IPS DF 6.9 (cell line): ENCODE measurements at regions not wholly inside any gene's neighbourhood (a gene's known extent, or its start where the extent isn't known, plus 50 kb on each side); places are given as distances from the start of the nearest gene placed in this dataset.
A peak's percentile ranks its signal among the peaks of the same experiment; 100 is the strongest.
"Not testable (repeated sequence)": the region's sequence is repeated elsewhere in the genome, so short reads cannot be mapped to it uniquely, and the experiment has no call there.

Source experiments
- DNase-seq: peaks from one replicate; pipeline ENCODE4 v3.0.0-alpha.2; 2013; ENCODE audit warnings: low read depth, low spot score
- H3K27ac ChIP-seq: one replicate; pipeline ENCODE4 v1.5.1; 2013; ENCODE audit warnings: low read length, control low read depth
- H3K27me3 ChIP-seq: 2 replicates; pipeline ENCODE4 v1.6.1; 2013; ENCODE audit warnings: mild to moderate bottlenecking, low read length; ENCODE audit not compliant: control insufficient read depth, insufficient read depth
- H3K36me3 ChIP-seq: 2 replicates; pipeline ENCODE4 v1.6.1; 2013; ENCODE audit warnings: low read length; ENCODE audit not compliant: control insufficient read depth, insufficient read depth
- H3K4me1 ChIP-seq: 2 replicates; pipeline ENCODE4 v1.6.1; 2013; ENCODE audit warnings: low read length; ENCODE audit not compliant: control insufficient read depth, insufficient read depth
- H3K4me3 ChIP-seq: 2 replicates; pipeline ENCODE4 v1.5.1; 2013; ENCODE audit warnings: mild to moderate bottlenecking, low read length
- H3K9me3 ChIP-seq: 2 replicates; pipeline ENCODE4 v1.6.1; 2013; ENCODE audit warnings: low read length, inconsistent platforms; ENCODE audit not compliant: control insufficient read depth, insufficient read depth
- WGBS: extraction: QIAGEN DNeasy Blood & Tissue Kit; methylation state at CpG from one replicate; pipeline ENCODE4 v1.1.7; 2013; ENCODE audit warnings: mixed read lengths, missing lambda C conversion rate; ENCODE audit not compliant: insufficient read length, insufficient coverage; 5-methylcytosine and 5-hydroxymethylcytosine counted together

DNA sequence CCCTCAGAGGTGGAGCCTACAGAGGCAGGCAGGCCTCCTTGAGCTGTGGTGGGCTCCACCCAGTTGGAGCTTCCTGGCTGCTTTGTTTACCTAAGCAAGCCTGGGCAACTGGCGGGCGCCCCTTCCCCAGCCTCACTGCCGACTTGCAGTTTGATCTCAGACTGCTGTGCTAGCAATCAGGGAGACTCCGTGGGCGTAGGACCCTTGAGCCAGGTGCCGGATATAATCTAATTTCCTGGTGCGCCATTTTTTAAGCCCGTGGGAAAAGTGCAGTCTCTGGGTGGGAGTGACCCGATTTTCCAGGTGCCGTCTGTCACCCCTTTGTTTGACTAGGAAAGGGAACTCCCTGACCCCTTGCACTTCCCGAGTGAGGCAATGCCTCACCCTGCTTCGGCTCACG is 769.1 kb upstream of the SEMA6A start:
- H3K9me3 ChIP-seq, H3K4me3 ChIP-seq, H3K4me1 ChIP-seq, H3K27ac ChIP-seq, H3K27me3 ChIP-seq, H3K36me3 ChIP-seq, DNase-seq: not testable (repeated sequence)
- WGBS = no CpG with 5 or more reads among the region's 13 CpGs

- WGBS = no CpG with 5 or more reads among the region's 4 CpGs
- Histone ChIP-seq H3K9me3 (no peaks in the 10 kb centered on the region), H3K4me3 (no peak overlapping the region), H3K27ac (no peak overlapping the region), H3K4me1 (no peaks in the 10 kb centered on the region), H3K27me3 (no peaks in the 10 kb centered on the region), H3K36me3 (no peaks in the 10 kb centered on the region)
- no peak for DNase-seq
Measured at GRCh38 chr5:117337064-117337749, 762.6 kb upstream of the SEMA6A start.

DNA sequence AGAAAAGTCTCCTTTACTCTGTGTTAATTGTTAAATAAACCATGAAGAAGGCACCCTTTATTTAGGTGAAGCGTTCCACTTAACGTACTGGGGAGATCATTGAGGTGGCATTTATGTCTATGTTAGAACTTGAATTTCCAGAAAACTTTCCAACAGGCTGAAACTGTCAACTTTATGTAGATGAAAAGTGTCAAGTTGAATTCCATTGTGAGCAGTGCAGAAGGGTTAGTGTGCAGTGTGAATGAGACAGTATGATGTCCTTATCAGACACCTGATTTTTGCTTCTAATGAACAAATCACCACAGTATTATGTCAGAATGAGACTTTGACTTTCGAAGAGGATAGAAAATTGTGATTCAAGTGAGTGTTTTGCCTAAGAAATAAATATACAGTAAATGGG is 761.6 kb upstream of the SEMA6A start:
- no peaks in the 10 kb centered on the region for H3K27me3 ChIP-seq
- H3K9me3 ChIP-seq = no peaks in the 10 kb centered on the region
- H3K36me3 ChIP-seq = no peaks in the 10 kb centered on the region
- WGBS = no CpG with 5 or more reads among the region's 3 CpGs
- no peak for DNase-seq
- H3K4me3 ChIP-seq = no peak overlapping the region
- no peak overlapping the region for H3K27ac ChIP-seq
- H3K4me1 ChIP-seq = no peaks in the 10 kb centered on the region

DNA sequence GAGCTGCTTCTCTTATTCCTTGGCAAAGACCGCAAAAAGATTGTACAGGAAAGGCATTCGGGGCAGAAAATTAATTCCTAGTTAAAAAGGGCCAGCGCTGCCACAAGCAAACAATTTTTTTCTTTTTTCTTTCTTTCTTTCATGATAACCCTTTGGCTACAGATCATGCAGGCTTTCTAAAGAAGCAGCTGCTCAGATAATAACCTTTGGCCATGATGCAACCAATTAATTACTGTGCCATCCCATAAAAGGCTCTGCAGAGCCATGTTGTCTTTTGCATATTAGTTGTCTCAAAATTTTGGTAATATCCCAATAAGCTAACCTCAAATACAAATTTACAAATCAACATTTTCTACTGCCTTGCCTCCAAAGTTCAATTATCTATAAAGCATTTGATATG is 758.4 kb upstream of the SEMA6A start:
- H3K27ac ChIP-seq = no peak overlapping the region
- H3K4me3 ChIP-seq = no peak overlapping the region
- H3K36me3 ChIP-seq = no peaks in the 10 kb centered on the region
- WGBS = no CpG with 5 or more reads among the region's 3 CpGs
- no peaks in the 10 kb centered on the region for H3K4me1 ChIP-seq
- DNase-seq = no peak
- H3K9me3 ChIP-seq = no peaks in the 10 kb centered on the region
- H3K27me3 ChIP-seq = no peaks in the 10 kb centered on the region

GRCh38 chr5:117332341-117332740 is 757.7 kb upstream of the SEMA6A start:
- Histone ChIP-seq H3K4me1 (no peaks in the 10 kb centered on the region), H3K27me3 (no peaks in the 10 kb centered on the region), H3K9me3 (no peaks in the 10 kb centered on the region), H3K27ac (no peak overlapping the region), H3K36me3 (no peaks in the 10 kb centered on the region), H3K4me3 (no peak overlapping the region)
- DNase-seq = no peak
- WGBS = no CpG with 5 or more reads among the region's 1 CpG

- no peak for DNase-seq
- Histone ChIP-seq H3K4me3 (no peak overlapping the region), H3K9me3 (no peaks in the 10 kb centered on the region), H3K27me3 (no peaks in the 10 kb centered on the region), H3K36me3 (no peaks in the 10 kb centered on the region), H3K27ac (no peak overlapping the region), H3K4me1 (no peaks in the 10 kb centered on the region)
- WGBS = no CpG with 5 or more reads among the region's 1 CpG
Measured at GRCh38 chr5:117327511-117327910, 752.9 kb upstream of the SEMA6A start.

DNA sequence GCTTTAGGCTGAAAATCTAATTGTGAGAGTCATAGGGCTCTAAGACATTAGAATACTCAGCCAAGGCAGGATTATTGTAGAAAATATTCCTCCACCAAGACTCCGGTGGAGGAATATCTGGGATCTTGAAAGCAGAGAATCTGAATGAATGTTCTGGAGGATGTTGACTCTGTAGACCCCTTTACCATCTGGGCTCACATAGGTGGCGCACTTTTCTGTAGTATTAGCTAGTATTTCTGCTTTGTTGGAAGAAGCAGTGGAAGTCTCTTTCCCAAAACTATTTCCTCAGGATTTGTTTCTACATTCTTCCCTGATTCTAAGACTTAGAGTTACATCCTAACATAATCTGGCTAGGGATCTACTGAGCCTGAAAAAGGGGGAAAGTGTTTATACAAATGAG is 752.4 kb upstream of the SEMA6A start:
- Histone ChIP-seq H3K27ac (no peak overlapping the region), H3K36me3 (no peaks in the 10 kb centered on the region), H3K27me3 (no peaks in the 10 kb centered on the region), H3K4me3 (no peak overlapping the region), H3K4me1 (no peaks in the 10 kb centered on the region), H3K9me3 (no peaks in the 10 kb centered on the region)
- DNase-seq = no peak
- no CpG with 5 or more reads among the region's 2 CpGs for WGBS

DNA sequence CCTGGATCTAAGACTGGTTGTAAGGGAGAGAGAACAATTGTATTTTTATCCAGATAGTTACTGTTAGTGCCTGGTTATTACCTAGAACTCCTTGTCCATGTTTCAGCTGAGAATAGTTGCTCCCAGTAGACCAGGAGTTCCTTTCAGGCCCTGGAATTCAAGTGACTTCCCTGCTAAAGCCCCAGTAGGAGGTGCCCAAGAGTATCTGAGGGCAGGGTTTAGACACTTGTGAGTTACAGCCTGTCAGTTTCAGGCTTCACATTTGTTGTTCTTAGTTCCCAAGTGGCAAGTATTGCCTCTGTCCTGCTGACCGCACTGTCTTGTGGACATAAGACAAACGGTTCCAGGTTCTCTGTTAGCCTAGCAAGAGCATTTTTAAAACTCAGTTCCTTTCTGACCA is 743.9 kb upstream of the SEMA6A start:
- Histone ChIP-seq H3K36me3 (no peaks in the 10 kb centered on the region), H3K4me3 (no peak overlapping the region), H3K27ac (no peak overlapping the region), H3K9me3 (no peaks in the 10 kb centered on the region), H3K4me1 (no peaks in the 10 kb centered on the region), H3K27me3 (no peaks in the 10 kb centered on the region)
- WGBS = no CpG with 5 or more reads among the region's 2 CpGs
- DNase-seq = peak; percentile 37

DNA sequence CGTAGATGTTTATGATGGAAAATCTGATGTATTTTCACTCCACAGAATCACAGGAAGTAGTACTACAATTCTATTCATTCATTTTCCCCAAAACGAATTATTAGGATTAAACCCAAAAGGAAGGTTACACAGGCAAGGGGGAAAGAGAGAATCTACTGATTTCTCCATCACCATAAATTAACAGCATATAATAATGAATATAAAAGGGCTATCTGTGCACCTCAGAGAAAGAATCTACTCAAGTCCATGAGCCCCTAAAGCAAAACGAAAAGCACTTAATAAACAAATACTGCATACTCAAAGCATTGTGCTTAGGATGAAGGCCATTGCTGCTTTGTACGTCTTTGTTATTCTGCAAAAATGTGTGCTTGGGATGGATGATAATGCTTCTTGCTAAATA is 740.5 kb upstream of the SEMA6A start:
- no peaks in the 10 kb centered on the region for H3K9me3 ChIP-seq
- H3K4me3 ChIP-seq = no peak overlapping the region
- H3K27me3 ChIP-seq = no peaks in the 10 kb centered on the region
- no peak for DNase-seq
- H3K27ac ChIP-seq = no peak overlapping the region
- no peaks in the 10 kb centered on the region for H3K36me3 ChIP-seq
- no CpG with 5 or more reads among the region's 4 CpGs for WGBS
- no peaks in the 10 kb centered on the region for H3K4me1 ChIP-seq

- not testable (repeated sequence) for DNase-seq, H3K4me1 ChIP-seq, H3K9me3 ChIP-seq, H3K27ac ChIP-seq, H3K27me3 ChIP-seq, H3K4me3 ChIP-seq, H3K36me3 ChIP-seq
- WGBS = no CpG with 5 or more reads among the region's 34 CpGs
Measured at GRCh38 chr5:117304512-117305107, 730.0 kb upstream of the SEMA6A start.

GRCh38 chr5:117302949-117303348 is 728.3 kb upstream of the SEMA6A start:
- WGBS = no CpG with 5 or more reads among the region's 3 CpGs
- Histone ChIP-seq H3K4me1 (no peaks in the 10 kb centered on the region), H3K9me3 (no peaks in the 10 kb centered on the region), H3K27ac (no peak overlapping the region), H3K27me3 (no peaks in the 10 kb centered on the region), H3K36me3 (no peaks in the 10 kb centered on the region), H3K4me3 (no peak overlapping the region)
- DNase-seq = no peak
